MG63 (cell line): ENCODE measurements at regions not wholly inside any gene's neighbourhood (a gene's known extent, or its start where the extent isn't known, plus 50 kb on each side); places are given as distances from the start of the nearest gene placed in this dataset.

Experiments used
- DNase-seq: peaks from one replicate; pipeline ENCODE4 v3.0.0-alpha.2; 2020
- H3K27me3 ChIP-seq: fragments of 250-450 bp; sonication (Bioruptor Pico); 2 replicates; pipeline ENCODE4 v1.5.1; 2020; ENCODE audit warnings: mild to moderate bottlenecking, moderate library complexity
- H3K36me3 ChIP-seq: fragments of 250-450 bp; sonication (Bioruptor Pico); 2 replicates; pipeline ENCODE4 v1.5.1; 2020; ENCODE audit warnings: mild to moderate bottlenecking, moderate library complexity
- H3K4me3 ChIP-seq: fragments of 250-450 bp; sonication (Bioruptor Pico); 2 replicates; pipeline ENCODE4 v1.5.1; 2020; ENCODE audit warnings: mild to moderate bottlenecking, moderate library complexity
- H3K9me3 ChIP-seq: fragments of 250-450 bp; sonication (Bioruptor Pico); 2 replicates; pipeline ENCODE4 v1.5.1; 2020; ENCODE audit warnings: mild to moderate bottlenecking, moderate library complexity

DNA sequence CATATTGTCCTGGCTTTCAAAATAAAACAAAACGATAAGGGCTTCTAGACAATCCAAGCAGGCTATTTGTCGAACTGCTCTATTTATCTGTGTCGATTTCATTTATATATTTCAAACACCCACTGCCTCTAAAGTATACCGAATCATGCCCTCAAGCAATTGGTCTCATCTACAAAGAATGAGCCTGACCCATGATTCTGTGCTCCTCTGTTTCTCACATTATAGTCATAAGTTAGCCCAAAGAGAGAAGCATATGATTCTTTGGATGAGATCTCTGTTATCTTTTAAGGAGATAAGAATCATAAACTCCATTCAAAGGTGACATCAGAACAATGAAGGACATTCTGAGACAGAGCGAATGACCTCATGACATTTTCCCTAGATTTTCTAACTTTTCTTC is 191.1 kb downstream of the MAP2K6 start:
- no peak for DNase-seq
- no peaks in the 10 kb centered on the region; the same call in 1 of the 2 replicates for H3K9me3 ChIP-seq
- H3K27me3 ChIP-seq, result no peaks in the 10 kb centered on the region
- no peak overlapping the region for H3K4me3 ChIP-seq
- H3K36me3 ChIP-seq, result no peaks in the 10 kb centered on the region

DNA sequence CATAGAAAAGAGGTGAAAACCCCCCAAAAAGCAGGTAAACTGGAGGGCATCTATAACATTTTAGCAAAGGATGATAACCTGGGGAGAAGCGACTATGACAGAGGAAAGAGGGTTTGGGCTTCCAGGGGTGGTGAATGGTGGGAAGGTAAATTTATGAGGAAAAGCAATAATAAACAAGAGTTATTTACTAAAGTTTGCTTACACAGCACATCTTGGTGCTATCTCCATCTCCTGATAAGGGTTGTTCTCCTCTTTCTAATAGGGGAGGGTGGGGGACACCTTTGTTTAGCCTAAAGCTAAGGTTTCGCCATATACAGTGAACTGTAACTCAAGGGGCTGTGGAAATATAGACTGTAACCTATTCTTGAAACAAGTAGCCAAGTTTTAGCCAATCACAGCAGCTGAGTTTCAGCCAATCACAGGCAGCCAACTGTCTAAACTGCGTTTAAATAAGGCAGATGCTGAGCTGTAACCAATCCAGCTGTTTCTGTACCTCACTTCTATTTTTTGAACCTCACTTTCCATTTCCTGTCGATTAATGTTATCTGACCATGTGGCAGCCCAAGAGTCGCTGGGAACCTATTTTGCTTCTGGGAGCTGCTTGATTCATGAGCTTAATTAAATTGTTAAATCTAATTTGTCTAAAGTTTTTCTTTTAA is 191.8 kb downstream of the MAP2K6 start:
- DNase-seq, result no peak
- H3K27me3 ChIP-seq, result no peaks in the 10 kb centered on the region
- H3K4me3 ChIP-seq, result no peak overlapping the region
- H3K36me3 ChIP-seq, result no peaks in the 10 kb centered on the region
- peaks cover 2% of the 10 kb centered on the region for H3K9me3 ChIP-seq

DNA sequence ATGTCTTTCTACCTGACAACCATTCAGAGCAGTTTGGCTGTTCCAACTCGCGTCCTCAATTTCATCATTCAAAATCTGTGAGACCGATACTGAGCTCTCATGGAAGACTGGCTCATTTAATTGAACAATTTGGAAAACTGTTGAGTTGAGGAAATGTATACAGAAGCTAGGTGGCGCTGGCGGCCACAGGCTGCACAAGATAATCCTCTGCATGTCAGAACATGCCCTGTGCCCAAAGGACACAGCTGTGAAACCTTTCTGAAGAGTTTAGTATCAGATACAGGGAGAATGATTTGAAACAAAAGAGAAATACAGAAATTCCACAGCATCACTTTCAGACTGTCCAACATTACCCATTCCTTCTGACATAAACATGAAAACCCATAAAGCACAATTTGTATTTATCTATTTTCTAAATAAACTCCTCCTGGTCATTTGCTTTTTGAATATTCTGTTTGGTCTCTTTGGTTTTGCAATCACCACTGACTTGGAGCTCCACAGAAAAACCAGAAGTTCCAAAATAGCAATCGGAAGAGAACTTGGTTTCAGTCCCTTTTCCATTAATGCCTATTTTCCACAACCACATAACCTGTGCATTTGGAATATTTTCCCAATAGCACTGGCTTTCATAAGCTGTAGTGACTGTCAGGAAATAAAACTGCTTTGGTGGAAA is 192.8 kb downstream of the MAP2K6 start:
- Histone ChIP-seq H3K9me3 (peaks cover 4% of the 10 kb centered on the region), H3K27me3 (no peaks in the 10 kb centered on the region), H3K4me3 (no peak overlapping the region), H3K36me3 (no peaks in the 10 kb centered on the region)
- peak; percentile 77 for DNase-seq

DNA sequence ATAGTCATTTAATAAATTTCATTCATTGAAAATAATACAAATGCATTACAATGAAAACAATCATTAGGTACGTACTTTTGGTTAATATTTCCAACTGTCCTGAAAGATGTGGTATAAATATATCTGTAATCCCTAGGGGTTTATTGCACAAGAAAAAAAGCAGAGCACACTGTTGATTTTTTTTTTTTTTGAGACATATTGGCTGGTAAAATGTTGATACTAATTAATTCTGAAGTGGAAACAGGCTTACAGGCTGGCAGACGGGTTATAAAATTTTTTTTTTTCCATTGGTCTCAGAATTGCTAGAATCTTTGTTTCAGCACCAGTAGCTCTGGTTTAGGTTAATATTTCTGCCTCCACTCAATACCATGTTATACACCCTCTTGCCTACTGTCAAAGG is 193.6 kb downstream of the MAP2K6 start:
- Histone ChIP-seq H3K36me3 (no peaks in the 10 kb centered on the region), H3K27me3 (no peaks in the 10 kb centered on the region), H3K9me3 (peaks cover 4% of the 10 kb centered on the region), H3K4me3 (no peak overlapping the region)
- DNase-seq, result no peak

DNA sequence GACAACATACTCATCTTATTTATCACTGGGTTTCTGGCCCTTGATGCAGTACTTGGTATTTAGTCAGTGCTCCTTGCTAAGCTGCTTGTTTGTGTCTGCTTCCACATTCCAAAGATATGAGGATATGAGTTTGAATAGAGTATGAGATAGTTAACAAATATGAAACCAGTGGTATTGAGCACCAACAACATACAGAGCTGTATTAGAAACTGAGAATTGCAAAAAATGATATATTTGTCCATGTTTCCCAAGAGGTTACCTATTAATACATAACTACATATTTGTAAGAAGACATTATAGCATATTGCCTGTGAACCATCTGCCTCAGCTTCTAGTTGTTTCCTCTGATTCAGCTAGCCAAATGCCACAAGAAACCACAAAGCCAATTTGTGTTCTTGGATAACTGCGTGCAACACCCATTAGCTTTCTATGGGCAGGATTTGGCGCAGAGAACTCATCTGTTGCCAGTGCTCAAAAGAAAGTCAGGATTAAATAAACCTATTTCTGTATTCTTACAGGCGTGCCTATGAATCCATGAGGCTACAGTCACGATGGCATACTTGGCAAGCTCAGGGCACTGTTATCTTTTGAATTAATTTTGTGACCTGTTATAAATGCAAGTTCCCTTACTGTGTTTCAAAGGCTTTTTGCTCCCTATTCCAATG is 194.4 kb downstream of the MAP2K6 start:
- DNase-seq, result peak; percentile 91
- no peaks in the 10 kb centered on the region for H3K36me3 ChIP-seq
- no peak overlapping the region for H3K4me3 ChIP-seq
- H3K27me3 ChIP-seq, result no peaks in the 10 kb centered on the region
- peaks cover 4% of the 10 kb centered on the region for H3K9me3 ChIP-seq

DNA sequence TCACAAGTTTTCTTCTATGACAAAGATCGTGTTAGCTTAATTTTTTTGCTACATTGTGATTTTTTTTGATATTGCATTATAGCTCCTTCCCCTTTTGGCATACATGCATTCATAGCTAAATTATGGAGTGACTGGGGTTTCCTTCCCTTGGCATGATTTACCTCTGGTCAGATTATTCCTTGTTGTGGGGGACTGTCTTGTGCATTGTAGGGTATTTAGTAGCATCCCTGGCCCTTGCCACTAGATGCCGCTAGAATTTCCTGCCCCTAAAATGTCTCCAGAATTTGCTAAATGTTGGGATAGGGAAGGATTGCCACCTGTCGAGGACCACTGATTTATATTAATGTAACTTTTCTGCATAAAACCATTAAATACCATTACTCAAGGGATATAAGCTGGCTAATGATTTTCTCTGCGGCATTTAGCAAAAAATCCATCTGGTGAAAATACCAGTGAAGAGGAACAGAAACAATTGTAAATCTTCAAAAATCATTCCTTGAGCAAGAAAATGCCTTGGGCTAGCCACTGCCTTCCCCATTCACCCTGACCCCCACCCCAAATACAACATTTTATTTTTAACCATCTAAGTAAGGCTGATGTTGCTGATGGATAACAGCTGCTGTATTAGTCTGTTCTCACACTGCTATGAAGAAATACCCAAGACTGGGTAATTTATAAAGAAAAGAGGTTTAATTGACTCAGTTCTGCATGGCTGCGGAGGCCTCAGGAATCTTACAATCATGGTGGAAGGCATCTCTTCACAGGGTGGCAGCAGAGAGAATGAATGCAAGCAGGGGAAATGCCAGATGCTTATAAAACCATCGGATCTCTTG is 195.2 kb downstream of the MAP2K6 start:
- H3K4me3 ChIP-seq, result no peak overlapping the region
- H3K27me3 ChIP-seq, result no peaks in the 10 kb centered on the region
- H3K9me3 ChIP-seq, result peaks cover 4% of the 10 kb centered on the region
- H3K36me3 ChIP-seq, result no peaks in the 10 kb centered on the region
- peak; percentile 55 for DNase-seq

DNA sequence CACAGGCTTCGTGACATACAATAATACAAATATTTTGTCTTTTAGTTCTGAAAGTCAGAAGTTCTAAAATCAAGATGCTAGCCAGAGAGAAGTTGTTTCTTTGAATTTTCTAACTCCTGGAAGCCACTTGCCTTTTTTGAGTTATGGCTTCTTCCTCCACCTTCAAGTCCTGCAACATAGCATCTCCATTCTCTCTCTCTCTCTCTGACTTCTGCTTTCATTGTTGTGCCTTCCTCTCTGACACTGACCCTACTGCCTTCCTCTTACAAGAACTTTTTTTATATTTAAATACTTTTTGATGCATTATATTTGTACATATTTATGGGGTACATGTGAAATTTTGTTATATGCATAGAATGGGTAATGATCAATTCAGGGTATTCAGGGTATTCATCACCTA is 205.9 kb downstream of the MAP2K6 start:
- Histone ChIP-seq H3K9me3 (peaks cover 8% of the 10 kb centered on the region), H3K4me3 (no peak overlapping the region), H3K36me3 (no peaks in the 10 kb centered on the region), H3K27me3 (no peaks in the 10 kb centered on the region)
- no peak for DNase-seq

DNA sequence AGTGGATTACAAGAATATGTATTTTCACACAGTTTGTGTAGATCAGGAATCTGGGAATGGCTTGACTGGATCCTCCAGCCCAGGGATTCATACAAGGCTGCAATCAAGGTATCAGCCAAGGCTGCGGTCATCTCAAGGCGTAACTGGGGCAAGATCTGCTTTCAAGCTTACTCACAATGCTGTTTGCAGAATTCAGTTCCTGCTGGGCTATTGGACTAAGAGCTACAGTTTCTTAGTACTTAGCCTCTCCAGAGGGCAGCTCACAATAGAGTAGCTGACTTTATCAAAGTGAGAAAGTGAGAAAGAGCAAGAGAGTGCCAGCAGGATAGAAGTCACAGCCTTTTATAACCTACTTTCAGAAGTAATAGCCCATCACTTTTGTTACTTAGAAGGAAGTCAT is 211.0 kb downstream of the MAP2K6 start:
- H3K4me3 ChIP-seq, result no peak overlapping the region
- H3K9me3 ChIP-seq, result peaks cover 8% of the 10 kb centered on the region
- H3K27me3 ChIP-seq, result no peaks in the 10 kb centered on the region
- no peak for DNase-seq
- no peaks in the 10 kb centered on the region for H3K36me3 ChIP-seq

DNA sequence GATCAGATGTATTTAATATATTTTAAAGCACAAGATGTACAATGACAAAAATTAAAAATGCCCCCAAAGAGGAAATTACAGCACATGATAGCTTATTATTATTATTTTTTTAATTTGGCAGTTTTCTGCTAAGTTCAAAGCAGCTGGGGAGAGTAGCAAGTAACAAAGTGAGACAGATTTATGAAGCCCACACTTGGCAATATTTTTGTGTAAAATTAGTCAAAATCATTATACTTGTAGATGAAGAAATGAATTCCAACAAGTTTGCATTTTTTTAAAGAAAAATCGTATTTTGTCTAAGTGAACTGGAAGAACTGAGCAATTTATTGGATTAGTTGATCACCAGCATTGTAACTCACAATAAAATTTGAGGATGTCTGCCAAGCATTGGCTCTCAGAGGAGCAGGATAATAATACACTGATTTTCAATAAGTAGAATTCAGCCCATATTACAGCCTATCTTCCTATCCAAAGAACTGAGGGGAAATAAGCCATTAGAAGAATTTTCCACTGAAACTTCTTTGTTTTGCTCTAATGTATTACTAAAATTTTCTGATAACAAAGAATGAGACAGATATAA is 215.6 kb downstream of the MAP2K6 start:
- Histone ChIP-seq H3K4me3 (no peak overlapping the region), H3K36me3 (no peaks in the 10 kb centered on the region), H3K27me3 (no peaks in the 10 kb centered on the region), H3K9me3 (no peaks in the 10 kb centered on the region)
- DNase-seq, result no peak

DNA sequence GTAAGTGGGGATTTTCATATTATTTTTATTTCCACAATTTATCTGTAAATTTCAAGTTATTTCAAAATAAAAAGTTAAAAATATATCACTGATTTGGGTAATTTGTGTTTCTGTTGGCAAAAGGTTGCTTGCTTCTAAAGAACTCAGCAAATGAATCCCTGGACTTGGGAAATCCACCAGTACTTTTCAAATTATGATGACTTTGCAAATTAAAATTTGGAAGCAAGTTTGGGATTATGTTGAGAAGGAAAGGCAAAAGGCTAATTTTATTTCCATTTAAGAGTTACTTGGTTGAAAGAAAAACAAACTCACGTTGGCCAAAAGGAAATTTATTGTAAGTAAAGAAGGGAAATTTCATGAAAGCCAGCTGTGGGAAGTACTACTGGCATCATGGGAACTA is 220.3 kb downstream of the MAP2K6 start:
- DNase-seq, result no peak
- no peaks in the 10 kb centered on the region for H3K36me3 ChIP-seq
- H3K9me3 ChIP-seq, result no peaks in the 10 kb centered on the region
- no peak overlapping the region for H3K4me3 ChIP-seq
- no peaks in the 10 kb centered on the region for H3K27me3 ChIP-seq

DNA sequence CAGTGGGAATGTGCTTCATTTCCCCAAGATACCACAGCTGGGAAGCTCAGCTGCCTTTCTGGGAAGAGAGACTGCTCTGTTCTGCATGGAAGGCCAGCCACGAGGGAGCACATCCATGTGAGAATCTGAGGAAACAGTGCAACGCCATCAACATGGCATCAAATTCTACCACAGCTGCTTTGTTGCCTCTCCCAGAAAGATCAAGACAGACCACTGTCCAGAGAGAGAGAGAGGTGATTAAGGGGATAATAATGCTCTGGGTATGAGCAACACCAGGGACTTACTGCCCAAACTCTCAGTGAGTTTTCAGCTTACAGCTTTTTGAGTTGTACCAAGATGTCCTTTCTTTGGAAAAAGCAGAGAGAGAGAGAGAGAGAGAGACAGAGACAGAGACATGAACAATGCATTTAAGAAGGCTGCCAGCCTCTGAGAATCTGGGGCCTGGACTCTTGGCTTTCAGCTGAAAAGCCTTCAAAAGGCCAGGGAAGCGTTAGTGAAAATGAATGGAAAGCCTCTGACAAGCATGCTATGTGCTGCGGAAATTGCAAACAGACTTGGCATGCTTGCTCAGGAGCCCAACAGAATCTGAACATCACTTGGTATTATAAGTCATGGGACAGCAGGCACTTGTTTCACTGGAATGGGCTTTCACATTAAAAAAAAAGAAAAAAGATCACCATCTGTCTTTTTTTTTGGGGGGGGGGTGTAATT is 223.1 kb downstream of the MAP2K6 start:
- DNase-seq, result no peak
- Histone ChIP-seq H3K9me3 (no peaks in the 10 kb centered on the region), H3K27me3 (no peaks in the 10 kb centered on the region), H3K36me3 (no peaks in the 10 kb centered on the region), H3K4me3 (no peak overlapping the region)

DNA sequence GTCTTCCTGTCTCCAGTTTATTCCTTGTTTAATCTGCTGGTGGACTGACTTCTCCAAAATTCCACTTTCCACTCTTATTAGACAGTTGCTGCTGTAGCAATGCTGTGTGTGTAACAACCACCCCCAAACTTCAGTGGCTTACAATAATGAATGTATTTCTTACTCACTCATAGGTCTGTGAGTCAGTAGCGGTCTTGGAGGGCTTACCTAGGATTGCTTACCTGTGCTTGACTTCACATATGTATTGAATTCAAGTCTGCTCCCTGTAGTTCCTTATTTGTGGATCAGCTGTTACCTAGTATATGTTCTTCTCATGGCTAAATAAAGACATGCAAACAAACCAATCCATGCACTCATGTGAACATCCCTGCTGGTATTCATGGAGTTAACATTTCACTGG is 224.6 kb downstream of the MAP2K6 start:
- Histone ChIP-seq H3K9me3 (no peaks in the 10 kb centered on the region), H3K36me3 (no peaks in the 10 kb centered on the region), H3K4me3 (no peak overlapping the region), H3K27me3 (no peaks in the 10 kb centered on the region)
- no peak for DNase-seq

DNA sequence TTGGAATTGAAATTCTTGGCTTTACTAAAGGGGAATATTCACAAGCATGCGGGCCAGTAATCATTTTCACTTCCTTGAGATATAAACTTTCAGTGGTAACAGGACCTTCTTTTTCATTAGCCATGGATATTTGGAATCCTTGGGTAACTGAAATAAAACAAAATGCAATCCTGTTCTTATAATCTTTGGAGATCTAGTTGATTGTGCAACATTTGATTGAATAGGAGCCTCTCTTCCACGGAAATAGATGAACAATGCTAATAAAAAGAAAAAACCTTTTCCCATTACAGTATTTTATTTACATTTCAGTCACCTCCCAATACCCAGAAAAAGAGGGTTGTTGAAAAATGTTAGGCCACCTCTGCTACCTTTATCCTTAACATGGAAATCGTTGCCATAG is 225.6 kb downstream of the MAP2K6 start:
- DNase-seq, result no peak
- Histone ChIP-seq H3K4me3 (no peak overlapping the region), H3K27me3 (no peaks in the 10 kb centered on the region), H3K9me3 (no peaks in the 10 kb centered on the region), H3K36me3 (no peaks in the 10 kb centered on the region)

DNA sequence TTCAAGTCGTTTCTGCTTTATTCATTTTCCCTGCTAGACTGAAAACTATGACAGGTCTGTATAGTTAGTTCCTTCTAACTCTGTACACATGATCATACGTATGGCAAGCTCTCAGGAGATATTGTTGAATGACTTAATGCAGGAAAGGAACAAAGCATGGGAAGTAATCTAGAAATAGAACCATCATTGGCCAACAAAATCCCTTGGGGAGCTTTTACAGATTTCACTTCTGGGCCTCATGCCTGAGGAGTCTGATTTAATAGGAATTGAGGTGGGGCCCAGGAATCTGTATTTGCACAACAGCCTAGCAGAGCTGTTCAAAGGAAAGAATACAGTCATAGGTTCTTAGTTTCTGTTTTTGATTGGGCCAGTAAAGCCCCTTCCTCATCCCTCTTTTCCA is 229.2 kb downstream of the MAP2K6 start:
- DNase-seq, result no peak
- H3K36me3 ChIP-seq, result no peaks in the 10 kb centered on the region
- no peaks in the 10 kb centered on the region for H3K9me3 ChIP-seq
- H3K4me3 ChIP-seq, result no peak overlapping the region
- no peaks in the 10 kb centered on the region for H3K27me3 ChIP-seq

DNA sequence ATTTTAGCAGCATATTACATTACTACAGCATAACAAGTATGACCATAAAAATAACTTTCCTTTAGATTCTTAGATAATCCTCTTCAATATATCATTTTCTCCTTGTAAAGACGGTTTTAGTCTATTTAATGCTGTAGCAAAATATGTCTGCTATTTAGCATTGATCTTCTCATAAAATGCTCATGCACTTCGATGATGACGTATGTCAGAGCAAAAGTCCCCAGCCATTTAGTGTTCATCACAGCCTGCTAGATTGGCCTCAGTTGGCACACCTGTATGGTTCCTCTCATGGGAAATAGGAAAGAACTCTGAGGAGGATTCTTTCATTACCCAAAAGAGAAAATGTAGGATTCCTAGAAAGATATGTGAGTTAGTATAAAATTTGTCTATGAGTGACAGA is 232.2 kb downstream of the MAP2K6 start:
- no peaks in the 10 kb centered on the region for H3K9me3 ChIP-seq
- H3K4me3 ChIP-seq, result no peak overlapping the region
- DNase-seq, result no peak
- H3K27me3 ChIP-seq, result no peaks in the 10 kb centered on the region
- H3K36me3 ChIP-seq, result no peaks in the 10 kb centered on the region

DNA sequence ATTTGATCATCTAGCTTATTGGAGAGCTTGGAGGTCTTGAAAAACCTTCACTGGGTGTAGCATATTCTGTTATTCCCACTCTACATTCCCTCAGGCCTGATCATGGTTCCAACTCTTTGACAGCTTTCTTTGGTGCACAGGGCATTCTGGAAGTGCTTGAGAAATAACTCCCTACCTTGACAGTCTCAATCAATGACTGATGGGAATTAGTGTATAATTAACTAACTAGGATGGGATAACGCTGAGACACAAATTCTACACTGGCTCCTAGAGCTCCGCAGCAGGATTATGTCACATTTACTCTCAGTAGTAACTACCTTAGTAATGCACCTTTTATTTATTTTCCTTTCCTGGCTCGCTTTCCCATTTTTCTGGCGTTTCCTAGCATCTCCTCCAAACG is 236.4 kb downstream of the MAP2K6 start:
- no peaks in the 10 kb centered on the region for H3K27me3 ChIP-seq
- peaks cover 5% of the 10 kb centered on the region; the same call in 1 of the 2 replicates for H3K9me3 ChIP-seq
- no peak overlapping the region for H3K4me3 ChIP-seq
- DNase-seq, result no peak
- H3K36me3 ChIP-seq, result no peaks in the 10 kb centered on the region
